ENCODE measurements at regions not wholly inside any gene's neighbourhood (a gene's known extent, or its start where the extent isn't known, plus 50 kb on each side); places are given as distances from the start of the nearest gene placed in this dataset.

- Histone ChIP-seq H3K79me2 (ENCODE audit: insufficient read depth, low read length) (no peaks in the 10 kb centered on the region), H3K27ac (ENCODE audit: low read depth, low read length, poor library complexity, severe bottlenecking) (no peak overlapping the region), H3F3A (ENCODE audit: insufficient read depth, low read length) (no peaks in the 10 kb centered on the region), H3K9me3 (ENCODE audit: low read length) (no peaks in the 10 kb centered on the region), H3K27me3 (ENCODE audit: insufficient read depth, low read length) (no peaks in the 10 kb centered on the region), H3K4me1 (ENCODE audit: insufficient read depth, low read length, severe bottlenecking) (no peaks in the 10 kb centered on the region), H2AFZ (ENCODE audit: low read length) (no peak overlapping the region), H3K9me2 (ENCODE audit: low read depth, low read length) (no peaks in the 10 kb centered on the region), H4K20me1 (ENCODE audit: insufficient read depth, low read length) (no peaks in the 10 kb centered on the region), H3K4me3 (ENCODE audit: low read depth, low read length, poor library complexity, severe bottlenecking) (no peak overlapping the region), H3K4me2 (ENCODE audit: low read length) (no peak overlapping the region), H3K9ac (ENCODE audit: low read length) (no peak overlapping the region), H3K36me3 (ENCODE audit: insufficient read depth, low read length) (no peaks in the 10 kb centered on the region)
- no peak for TF ChIP-seq CTCF (IDR thresholded peaks at IDR 0.05; ENCODE audit: low read length)
- TF ChIP-seq EZH2 (IDR thresholded peaks at IDR 0.05; ENCODE audit: borderline replicate concordance, low read length) = no peak
Observed at GRCh38 chr17:59451706-59452105, 113.7 kb upstream of the DHX40 start.

- no peak overlapping the region for H3K4me2 ChIP-seq (ENCODE audit: low read length)
Observed at GRCh38 chr17:59454633-59455105, 110.7 kb upstream of the DHX40 start.

GRCh38 chr17:59456428-59456827 lies 109.0 kb upstream of the DHX40 start:
- no peak overlapping the region for H3K27ac ChIP-seq (ENCODE audit: low read depth, low read length, poor library complexity, severe bottlenecking)
- TF ChIP-seq EZH2 (IDR thresholded peaks at IDR 0.05; ENCODE audit: borderline replicate concordance, low read length) (no peak), CTCF (IDR thresholded peaks at IDR 0.05; ENCODE audit: low read length) (no peak)

More at GRCh38 chr17:59454633-59455105, 110.7 kb upstream of the DHX40 start:
- no peak overlapping the region for H3K9ac ChIP-seq (ENCODE audit: low read length)
- no peaks in the 10 kb centered on the region for H3K9me3 ChIP-seq (ENCODE audit: low read length)
- TF ChIP-seq EZH2 (IDR thresholded peaks at IDR 0.05; ENCODE audit: borderline replicate concordance, low read length) = no peak
- TF ChIP-seq CTCF (IDR thresholded peaks at IDR 0.05; ENCODE audit: low read length) = no peak
- H3K27me3 ChIP-seq (ENCODE audit: insufficient read depth, low read length) = no peaks in the 10 kb centered on the region
- no peak overlapping the region for H3K27ac ChIP-seq (ENCODE audit: low read depth, low read length, poor library complexity, severe bottlenecking)
- H3K9me2 ChIP-seq (ENCODE audit: low read depth, low read length) = no peaks in the 10 kb centered on the region
- no peak overlapping the region for H2AFZ ChIP-seq (ENCODE audit: low read length)
- H3K79me2 ChIP-seq (ENCODE audit: insufficient read depth, low read length) = no peaks in the 10 kb centered on the region
- no peaks in the 10 kb centered on the region for H3F3A ChIP-seq (ENCODE audit: insufficient read depth, low read length)
- H3K4me3 ChIP-seq (ENCODE audit: low read depth, low read length, poor library complexity, severe bottlenecking) = no peak overlapping the region
- no peaks in the 10 kb centered on the region for H4K20me1 ChIP-seq (ENCODE audit: insufficient read depth, low read length)
- no peaks in the 10 kb centered on the region for H3K36me3 ChIP-seq (ENCODE audit: insufficient read depth, low read length)
- H3K4me1 ChIP-seq (ENCODE audit: insufficient read depth, low read length, severe bottlenecking) = no peaks in the 10 kb centered on the region

More at GRCh38 chr17:59456428-59456827, 109.0 kb upstream of the DHX40 start:
- Histone ChIP-seq H3K4me1 (ENCODE audit: insufficient read depth, low read length, severe bottlenecking) (no peaks in the 10 kb centered on the region), H3K9me3 (ENCODE audit: low read length) (no peaks in the 10 kb centered on the region), H3K9me2 (ENCODE audit: low read depth, low read length) (no peaks in the 10 kb centered on the region), H3F3A (ENCODE audit: insufficient read depth, low read length) (no peaks in the 10 kb centered on the region), H3K27me3 (ENCODE audit: insufficient read depth, low read length) (no peaks in the 10 kb centered on the region), H3K36me3 (ENCODE audit: insufficient read depth, low read length) (no peaks in the 10 kb centered on the region), H4K20me1 (ENCODE audit: insufficient read depth, low read length) (no peaks in the 10 kb centered on the region), H2AFZ (ENCODE audit: low read length) (no peak overlapping the region), H3K9ac (ENCODE audit: low read length) (no peak overlapping the region), H3K4me3 (ENCODE audit: low read depth, low read length, poor library complexity, severe bottlenecking) (no peak overlapping the region), H3K79me2 (ENCODE audit: insufficient read depth, low read length) (no peaks in the 10 kb centered on the region), H3K4me2 (ENCODE audit: low read length) (no peak overlapping the region)

All from OCI-LY1 (cell line).